Activated CD8-positive, alpha-beta memory T cell treated with anti-CD3 and anti-CD28 coated beads, Interleukin-2, amount 50 U/mL, for 24 hours (primary cell): ENCODE measurements at regions not wholly inside any gene's neighbourhood (a gene's known extent, or its start where the extent isn't known, plus 50 kb on each side); places are given as distances from the start of the nearest gene placed in this dataset.

Experiments used
- DNase-seq: peaks from one replicate; pipeline ENCODE4 v3.0.0-alpha.2; 2020; ENCODE audit errors: extremely low read depth

- no peak for DNase-seq
Observed at GRCh38 chr15:91472316-91472756, 372.3 kb downstream of the SV2B start.

GRCh38 chr15:91473894-91474545 is 374.0 kb downstream of the SV2B start:
- DNase-seq = no peak

DNA sequence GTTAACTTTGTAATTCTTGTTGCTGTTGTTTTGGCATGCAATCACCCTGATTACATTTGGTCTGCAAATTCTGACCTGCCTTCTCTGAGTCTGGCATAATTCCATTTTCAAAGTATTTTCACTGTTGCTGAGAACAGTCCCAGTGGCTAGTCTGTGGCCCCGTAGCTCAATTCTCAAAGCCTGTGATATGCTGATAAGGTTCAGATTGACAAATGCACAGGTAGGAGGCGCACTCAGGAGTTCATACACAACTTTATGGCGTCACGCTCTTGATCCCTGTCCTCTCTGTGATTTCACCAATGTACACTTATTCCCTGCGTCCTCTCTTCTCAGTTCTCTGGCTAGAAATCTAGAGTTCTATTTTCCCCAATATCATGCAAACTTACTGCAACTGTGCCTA is 376.6 kb upstream of the SLCO3A1 start:
- no peak for DNase-seq

DNA sequence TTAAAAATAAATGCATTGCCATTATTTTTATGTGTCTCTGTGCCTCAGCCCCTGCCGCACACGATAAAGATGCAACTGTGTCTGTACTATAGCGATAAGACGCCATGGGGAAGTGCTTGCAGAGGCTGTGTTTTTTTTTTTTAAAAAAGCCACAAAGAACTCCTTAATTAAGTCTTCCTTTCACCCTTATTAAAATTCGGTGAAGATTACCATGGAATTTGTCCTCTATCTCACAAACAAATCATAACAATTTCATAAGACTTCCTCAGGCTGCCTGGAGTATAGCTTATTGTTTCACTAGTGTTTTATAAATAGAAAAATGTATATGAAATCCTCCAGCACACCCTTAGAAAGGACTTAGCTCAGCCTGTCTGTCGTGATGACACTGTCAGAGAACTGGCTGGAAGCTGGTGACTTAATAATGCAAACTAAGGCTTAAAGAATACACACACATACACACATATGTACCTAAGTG is 374.8 kb upstream of the SLCO3A1 start:
- DNase-seq = no peak

- no peak for DNase-seq
Observed at GRCh38 chr15:91480426-91480825, 373.1 kb upstream of the SLCO3A1 start.

GRCh38 chr15:91482799-91483198 is 370.7 kb upstream of the SLCO3A1 start:
- no peak for DNase-seq

GRCh38 chr15:91484141-91484540 is 369.4 kb upstream of the SLCO3A1 start:
- no peak for DNase-seq

GRCh38 chr15:91488452-91488851 is 365.1 kb upstream of the SLCO3A1 start:
- DNase-seq = no peak

- DNase-seq = no peak
Observed at GRCh38 chr15:91490211-91490610, 363.3 kb upstream of the SLCO3A1 start.

- DNase-seq = no peak
Observed at GRCh38 chr15:91491101-91491950, 362.2 kb upstream of the SLCO3A1 start.

DNA sequence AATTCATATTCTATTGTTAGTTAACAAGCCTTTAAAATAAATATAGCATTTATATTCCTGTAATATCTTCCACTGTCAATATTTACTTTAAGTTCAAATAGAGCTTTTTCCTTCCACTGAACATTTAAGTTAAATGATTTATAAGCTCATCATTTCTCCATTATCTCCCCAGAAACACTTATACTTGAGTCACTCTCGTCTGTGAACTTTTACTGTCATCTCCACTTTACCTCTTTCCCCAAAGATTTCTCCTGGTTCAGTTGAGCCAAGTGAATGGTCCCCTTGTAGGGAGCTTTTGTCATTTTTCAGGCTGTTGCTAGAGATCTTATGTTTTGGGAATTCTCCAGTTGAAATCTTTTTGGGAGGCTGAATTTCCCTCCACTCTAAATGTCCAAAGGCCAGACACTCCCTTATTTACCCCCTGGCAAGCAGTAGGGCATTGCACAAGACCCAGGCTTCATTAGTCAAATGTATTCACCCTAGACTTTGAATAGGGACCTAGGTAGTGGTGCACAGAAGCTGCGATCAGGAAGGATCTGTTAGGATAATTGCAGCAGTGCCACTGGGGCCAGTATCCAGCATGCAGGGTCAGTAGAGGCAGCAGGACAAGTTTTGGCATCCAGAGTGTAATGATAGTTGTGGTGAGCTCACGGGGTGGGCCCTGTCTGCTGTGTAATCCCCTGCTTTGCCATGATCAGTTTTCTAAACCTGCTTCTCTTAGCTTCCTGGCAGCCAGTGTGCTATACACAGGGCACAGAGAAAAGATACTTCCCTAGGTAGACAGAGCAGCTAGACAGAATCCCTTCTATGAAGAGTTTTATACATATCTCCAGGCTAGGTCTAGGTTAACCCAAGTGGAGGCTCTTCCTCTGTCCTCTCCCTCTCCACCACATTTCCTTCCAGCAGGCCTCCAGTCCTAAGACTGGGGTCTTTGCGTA is 356.5 kb upstream of the SLCO3A1 start:
- no peak for DNase-seq

- DNase-seq = no peak
Observed at GRCh38 chr15:91498046-91498748, 355.3 kb upstream of the SLCO3A1 start.

- no peak for DNase-seq
Observed at GRCh38 chr15:91498749-91499062, 354.8 kb upstream of the SLCO3A1 start.

DNA sequence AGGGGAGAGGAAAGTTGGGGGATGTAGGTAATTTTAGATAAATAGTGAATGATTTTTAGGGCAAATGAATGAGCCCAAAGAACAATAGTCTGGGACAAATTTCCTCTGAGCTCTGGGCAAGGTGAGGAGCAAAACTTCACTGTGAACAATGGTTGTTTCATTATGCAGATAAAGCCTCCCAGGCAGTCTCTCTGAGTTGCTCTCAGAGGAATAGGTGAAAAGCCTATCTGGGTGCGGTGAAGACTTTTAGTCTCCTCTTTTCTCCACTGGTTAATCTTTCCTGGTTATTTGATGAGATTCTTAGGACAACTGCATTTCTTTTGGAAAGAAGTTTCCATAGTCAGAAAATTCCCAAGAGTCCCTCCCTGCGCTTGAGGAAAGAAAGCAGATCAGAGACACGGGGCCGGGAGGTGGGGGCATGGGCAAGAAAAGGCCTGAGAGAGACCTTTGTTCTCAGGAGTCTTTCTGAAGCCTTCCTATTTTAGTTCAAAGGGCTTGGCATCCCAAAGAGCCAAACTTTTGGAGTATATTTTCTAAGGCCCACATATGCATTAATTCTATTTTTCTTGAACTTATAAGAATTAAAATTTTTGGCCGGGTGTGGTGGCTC is 353.6 kb upstream of the SLCO3A1 start:
- DNase-seq = no peak

GRCh38 chr15:91508633-91509032 is 344.9 kb upstream of the SLCO3A1 start:
- DNase-seq = no peak

DNA sequence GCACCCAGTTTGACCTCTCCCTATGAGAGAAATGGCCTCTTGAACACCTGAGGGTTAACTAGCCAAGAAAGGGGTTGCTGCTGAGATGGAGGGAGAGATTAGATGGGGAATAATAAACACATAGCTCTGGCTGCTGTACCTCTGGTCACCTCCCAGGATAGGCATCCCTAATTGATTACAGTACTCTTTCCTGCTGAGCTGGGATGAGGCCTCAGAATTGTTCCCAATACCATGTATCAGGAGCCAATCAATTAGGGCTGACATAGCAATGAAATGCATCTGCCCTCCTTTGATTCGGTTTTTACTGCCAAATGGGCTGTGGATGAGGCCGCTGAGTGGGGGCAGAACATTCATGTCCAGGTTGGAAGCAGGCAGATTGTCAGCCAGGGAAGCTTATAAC is 339.4 kb upstream of the SLCO3A1 start:
- no peak for DNase-seq

GRCh38 chr15:91515188-91515754 is 338.2 kb upstream of the SLCO3A1 start:
- no peak for DNase-seq

DNA sequence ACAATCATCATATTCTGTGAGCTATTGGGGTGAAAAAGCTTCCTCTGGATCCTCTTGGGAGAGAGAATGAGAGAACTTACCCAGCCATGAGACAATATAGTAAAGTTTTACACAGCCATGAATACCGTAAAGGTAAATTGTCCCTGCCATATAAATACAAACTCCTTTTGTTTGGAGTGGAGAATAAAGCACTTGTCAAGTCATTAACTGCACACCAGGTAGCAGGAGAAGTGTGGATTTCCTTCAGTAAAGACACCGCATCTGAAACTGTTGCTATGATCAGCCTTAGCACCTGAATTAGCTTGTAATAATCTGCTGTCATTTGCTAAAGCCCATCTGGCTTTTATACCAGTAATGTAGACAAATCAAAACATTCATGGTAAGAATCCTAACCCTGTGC is 336.6 kb upstream of the SLCO3A1 start:
- DNase-seq = no peak

- DNase-seq = no peak
Observed at GRCh38 chr15:91517491-91518200, 335.9 kb upstream of the SLCO3A1 start.

- no peak for DNase-seq
Observed at GRCh38 chr15:91520850-91521249, 332.7 kb upstream of the SLCO3A1 start.
